Skin of body (tissue), 1 donor: ENCODE measurements at regions not wholly inside any gene's neighbourhood (a gene's known extent, or its start where the extent isn't known, plus 50 kb on each side); places are given as distances from the start of the nearest gene placed in this dataset.

Source experiments
- DNase-seq: peaks from one replicate; lab custom pipeline; 2025; lab: John Stamatoyannopoulos, UW

DNA sequence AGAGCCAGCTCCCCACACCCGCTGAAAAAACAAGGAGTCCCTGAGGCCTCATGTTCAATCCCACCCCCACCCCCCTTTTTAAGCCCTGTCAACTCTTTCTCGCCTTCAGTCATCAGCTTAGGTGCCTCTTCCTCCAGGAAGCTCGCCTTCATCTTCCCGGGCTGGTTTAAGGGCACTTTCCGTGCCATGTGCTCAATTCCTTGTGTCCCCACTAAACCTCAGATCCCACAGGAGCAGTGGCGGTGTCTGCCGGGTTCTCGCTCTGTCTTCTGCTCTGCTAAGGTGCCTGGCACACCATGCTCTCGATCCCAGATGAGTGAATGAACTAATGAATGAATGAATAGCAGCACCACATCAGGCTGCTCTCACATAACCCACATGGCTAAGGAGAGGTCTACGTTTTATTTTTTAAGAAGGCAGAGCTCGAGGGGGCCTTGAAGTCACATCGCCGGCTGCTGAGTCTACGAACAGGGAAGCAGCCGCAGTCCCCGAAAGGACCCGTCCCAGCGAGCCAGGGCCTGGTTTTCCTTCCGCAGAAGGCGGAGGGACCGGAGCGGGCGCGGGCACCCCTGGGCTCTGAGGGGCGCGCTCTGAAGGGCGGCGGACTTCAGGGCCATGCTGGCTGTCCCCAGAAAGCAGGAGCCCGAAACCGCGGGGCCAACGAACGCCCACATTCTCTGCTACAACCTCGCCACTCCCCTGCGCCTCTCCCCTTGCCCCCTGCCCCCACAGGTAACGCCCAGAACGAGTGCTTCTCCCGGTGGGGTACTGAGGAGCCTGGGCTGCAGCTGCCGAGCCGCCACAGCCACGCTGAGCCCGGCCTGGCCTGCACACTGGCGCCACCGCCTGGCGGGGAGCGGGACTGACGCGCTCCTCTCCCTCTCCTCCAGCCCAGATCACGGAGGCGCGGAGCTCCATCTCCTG lies 73.4 kb upstream of the KCNMA1 start:
- peak; percentile 14 for DNase-seq

DNA sequence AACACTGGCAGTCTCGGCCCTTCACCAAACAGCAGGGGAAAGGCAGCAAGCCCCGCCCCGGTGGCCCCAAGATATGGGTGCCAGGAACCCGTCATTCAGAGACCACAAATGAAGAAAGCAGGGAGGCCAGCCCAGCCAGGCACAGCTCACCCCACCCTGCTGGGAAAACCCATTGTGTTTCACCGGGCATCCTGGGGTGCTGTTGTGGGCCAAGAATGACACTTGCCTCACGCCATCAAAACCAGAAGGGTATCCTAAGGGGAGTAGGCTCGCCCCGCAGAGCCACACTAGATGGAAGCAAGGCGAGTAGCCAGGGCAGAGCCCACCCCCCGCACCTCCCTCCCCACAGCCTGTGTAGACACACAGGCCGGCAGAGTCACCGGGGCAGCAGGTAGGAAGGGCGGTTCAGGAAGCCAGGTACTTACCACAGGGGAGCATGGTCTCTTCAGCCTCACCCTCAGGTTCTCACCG lies 72.5 kb upstream of the KCNMA1 start:
- DNase-seq = no peak

DNA sequence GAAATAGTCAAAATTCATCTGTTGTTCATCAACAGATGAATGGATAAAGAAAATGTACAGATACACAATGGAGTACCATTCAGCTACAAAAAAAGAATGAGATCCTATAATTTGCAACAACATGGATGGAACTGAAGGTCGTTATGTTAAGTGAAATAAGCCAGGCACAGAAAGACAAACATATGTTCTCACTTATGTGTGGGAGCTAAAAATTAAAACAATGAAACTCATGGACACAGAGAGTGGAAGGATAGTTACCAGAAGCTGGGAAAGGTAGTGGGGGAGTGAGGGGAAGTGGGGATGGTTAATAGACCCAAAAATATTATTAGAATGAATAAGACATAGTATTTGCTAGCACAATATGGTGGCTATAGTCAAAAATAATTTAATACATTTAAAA lies 70.0 kb upstream of the KCNMA1 start:
- DNase-seq = no peak

DNA sequence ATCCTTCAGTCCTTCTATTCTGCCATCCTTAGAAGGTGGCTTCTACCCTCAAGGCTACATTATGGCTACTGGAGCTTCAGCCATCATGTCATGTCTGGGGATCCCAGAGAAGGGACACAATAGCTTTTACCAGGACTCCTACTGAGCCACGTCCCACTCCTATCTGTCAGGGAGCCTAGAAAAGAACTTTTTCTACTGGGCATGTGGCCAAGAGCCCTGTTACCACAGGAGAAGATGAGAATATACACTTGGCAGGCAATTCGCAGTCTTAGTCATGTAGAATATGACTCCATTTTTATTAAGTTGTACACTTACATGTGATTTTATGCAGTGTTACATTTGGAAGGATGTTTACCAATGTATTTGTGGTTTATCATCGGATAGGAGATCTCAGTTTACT lies 64.6 kb upstream of the KCNMA1 start:
- no peak for DNase-seq

DNA sequence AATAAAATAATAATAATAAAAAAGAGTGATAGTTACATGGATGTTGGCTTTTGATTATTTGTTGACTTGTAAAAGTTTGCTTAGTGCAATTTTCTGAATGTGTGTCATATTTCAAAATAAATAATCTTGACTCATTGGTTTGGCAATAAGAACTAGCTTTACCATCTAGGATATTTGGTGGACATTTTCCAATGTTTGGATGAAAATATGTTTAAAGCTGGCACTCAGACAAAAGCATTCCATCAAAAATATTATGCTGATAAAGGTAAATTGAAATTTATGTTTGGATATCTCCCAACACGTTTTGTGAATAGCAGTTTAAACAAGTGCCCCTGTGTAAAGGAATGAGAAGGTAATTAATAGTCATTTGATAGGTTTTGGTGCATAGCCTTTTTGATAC lies 62.5 kb upstream of the KCNMA1 start:
- no peak for DNase-seq

DNA sequence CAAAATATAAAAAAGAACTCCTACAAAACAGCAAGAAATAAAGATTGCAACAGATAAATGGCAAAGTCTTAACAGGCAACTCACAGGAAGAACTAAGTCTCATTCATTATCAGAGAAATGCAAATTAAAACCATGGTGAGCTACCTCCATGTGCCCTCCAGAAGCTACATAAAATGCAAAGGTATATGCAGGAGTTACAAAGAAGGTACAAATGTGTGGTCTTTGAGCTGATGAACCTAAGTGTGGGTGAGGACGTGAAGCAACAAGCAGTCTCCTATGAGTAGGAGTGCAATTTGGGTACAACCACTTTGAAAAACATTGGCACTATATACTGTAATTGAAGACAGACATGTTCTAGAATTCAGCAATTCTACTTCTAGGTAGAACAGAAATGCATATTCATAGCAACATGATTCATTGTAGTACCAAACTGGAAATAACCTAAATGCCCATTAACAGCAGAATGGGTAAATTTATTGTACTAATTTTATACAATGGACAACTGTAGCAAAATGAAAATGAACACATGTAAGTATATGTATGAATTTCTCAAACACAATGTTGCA lies 61.6 kb upstream of the KCNMA1 start:
- DNase-seq = no peak

DNA sequence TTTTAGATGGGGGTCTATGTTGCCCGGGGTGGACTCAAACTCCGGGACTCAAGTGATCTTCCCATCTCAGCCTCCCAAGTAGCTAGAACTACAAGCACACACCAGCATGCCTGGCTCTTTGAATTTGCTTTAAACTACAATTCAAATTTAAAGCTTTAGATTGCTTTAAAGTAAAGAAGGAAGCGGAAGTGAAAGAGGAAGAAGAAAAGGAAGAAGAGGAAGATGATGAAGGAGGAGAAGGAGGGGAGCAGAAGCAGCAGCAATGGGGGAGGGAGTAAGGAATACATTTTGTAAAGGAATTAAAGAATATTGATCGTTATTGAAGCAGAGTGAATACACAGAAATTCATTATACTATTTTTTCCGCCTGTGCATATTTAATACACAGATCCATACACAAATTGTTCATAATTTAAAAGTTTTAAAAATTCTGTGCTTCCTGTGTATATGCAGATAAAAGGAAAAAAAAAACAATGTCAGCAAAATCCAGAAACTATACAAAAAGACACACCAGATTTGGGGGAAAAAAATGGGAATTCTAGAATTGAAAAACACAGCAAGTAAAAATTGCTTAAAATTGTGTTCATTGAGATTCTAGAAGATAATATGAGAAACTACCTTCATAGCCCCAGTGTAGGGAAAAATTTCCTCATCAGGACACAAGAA lies 60.8 kb upstream of the KCNMA1 start:
- DNase-seq = no peak

DNA sequence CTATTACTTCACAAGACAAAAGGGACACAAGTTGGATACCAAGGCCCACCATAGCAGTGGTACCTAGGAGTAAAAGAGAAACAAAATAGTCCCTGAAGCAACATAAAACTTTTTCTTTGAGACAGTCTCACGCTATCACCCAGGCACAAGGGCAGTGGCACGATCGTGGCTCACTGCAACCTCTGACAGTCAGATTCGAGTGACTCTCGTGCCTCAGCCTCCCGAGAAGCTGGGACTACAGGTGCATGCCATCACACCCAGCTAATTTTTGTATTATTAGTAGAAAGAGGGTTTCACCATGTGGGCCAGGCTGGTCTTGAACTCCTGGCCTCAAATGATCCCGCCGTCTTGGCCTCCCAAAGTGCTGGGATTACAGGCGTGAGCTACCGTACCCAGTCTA lies 59.0 kb upstream of the KCNMA1 start:
- no peak for DNase-seq

DNA sequence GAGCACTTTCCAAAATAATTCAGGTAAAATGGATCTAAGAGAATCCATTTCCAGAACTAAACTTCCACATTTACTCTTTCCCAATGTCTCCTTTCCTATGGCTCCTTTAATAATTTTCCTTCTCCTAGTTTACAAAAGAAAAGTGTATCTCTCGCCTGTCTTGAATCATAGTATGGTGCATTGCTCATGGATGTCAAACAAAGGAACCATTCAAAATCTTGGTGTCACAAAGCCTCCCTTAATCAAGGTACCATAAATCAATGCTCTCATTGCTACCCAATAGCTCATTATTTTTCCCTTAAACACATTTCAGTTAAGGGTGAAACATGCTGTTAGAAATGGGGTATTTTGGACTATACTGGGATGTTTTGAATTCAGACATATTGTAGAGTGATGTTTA lies 57.6 kb upstream of the KCNMA1 start:
- DNase-seq = no peak

DNA sequence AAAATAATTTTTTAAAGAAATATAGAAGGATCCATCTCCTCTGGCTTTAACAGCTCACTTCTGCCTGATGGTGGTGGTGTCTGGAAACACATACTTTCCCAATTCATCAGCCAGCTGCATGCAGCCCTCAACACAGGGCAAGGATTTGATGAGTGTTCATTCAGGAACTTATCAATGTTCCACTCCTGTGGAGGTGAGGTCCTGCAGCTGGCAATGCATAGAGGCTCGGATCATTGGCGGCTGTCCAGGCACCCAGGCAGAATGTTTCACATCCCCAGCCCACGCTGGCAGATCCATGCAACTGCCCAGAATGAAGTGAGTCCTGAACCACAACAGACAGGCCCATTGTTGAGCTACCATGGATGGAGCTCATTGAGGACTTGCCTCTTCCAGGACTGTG lies 55.2 kb upstream of the KCNMA1 start:
- DNase-seq = no peak

DNA sequence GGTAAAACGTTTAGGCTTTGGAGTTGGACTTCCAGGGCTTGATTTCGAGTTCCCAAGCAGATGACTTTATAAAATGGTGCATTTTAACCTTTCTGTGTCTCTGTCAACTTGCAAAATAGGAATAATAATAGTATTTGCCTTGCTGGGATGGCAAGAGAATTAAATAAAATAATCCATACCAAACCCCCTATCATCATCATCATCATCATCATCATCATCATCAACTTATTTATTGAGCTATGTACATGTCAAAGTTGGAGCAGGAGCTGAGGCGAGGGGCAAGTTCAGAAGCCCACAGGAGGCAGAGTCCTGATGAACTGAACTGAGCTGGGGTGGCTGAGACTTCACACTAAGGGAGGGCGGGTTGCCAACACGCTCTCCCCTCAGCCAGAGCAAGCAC lies 51.7 kb upstream of the KCNMA1 start:
- DNase-seq = no peak

DNA sequence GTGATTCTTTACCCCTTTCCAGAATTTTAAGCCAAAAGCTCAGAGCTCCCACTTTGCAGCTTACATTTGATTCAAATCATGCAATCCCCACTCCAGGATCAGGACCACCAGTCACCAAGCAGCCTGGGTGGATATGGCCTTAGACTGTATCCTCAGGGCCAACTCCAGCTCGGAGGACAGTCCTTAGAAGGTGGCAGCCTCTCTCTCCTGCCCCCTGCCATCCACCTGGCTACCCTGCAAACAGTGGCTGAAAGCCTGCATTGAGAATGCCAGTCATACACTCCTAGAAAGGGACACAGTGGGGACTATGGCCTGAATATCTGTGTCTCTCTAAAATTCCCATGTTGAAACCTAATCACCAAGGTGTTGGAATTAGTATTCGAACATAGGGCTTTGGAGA lies 50.0 kb upstream of the KCNMA1 start:
- DNase-seq = no peak
